Central memory CD8-positive, alpha-beta T cell (primary cell): ENCODE measurements at regions not wholly inside any gene's neighbourhood (a gene's known extent, or its start where the extent isn't known, plus 50 kb on each side); places are given as distances from the start of the nearest gene placed in this dataset.
A peak's percentile ranks its signal among the peaks of the same experiment; 100 is the strongest.
"Not testable (repeated sequence)": the region's sequence is repeated elsewhere in the genome, so short reads cannot be mapped to it uniquely, and the experiment has no call there.

Source experiments
- ATAC-seq: fragments of 150-1000 bp; cut with Tn5 transposase; replicated peaks from 2 replicates; pipeline ENCODE4 v1.10.0; 2022; ENCODE audit warnings: mild to moderate bottlenecking, moderate FRiP score, moderate number of reproducible peaks; ENCODE audit not compliant: poor library complexity, severe bottlenecking; ENCODE audit errors: extremely low read depth
- DNase-seq, 2 donors: peaks; one replicate each; pipeline ENCODE4 v3.0.0; 2021; ENCODE audit warnings: low spot score in 2 of 2
- H3K27ac Mint-ChIP-seq: one replicate; pipeline ENCODE4 v1.8.0; 2022; ENCODE audit warnings: low read depth, mild to moderate bottlenecking, moderate library complexity, mixed read lengths
- H3K27me3 Mint-ChIP-seq: one replicate; pipeline ENCODE4 v1.8.0; 2022; ENCODE audit warnings: mixed read lengths
- H3K36me3 Mint-ChIP-seq: one replicate; pipeline ENCODE4 v1.8.0; 2022; ENCODE audit warnings: mild to moderate bottlenecking, moderate library complexity, mixed read lengths; ENCODE audit not compliant: insufficient read depth
- H3K4me1 Mint-ChIP-seq: one replicate; pipeline ENCODE4 v1.8.0; 2022; ENCODE audit warnings: mixed read lengths
- H3K4me3 Mint-ChIP-seq: one replicate; pipeline ENCODE4 v1.8.0; 2022; ENCODE audit warnings: mild to moderate bottlenecking, moderate library complexity, mixed read lengths
- H3K9me3 Mint-ChIP-seq: one replicate; pipeline ENCODE4 v1.8.0; 2022; ENCODE audit warnings: mixed read lengths

- peaks cover 9% of the 10 kb centered on the region for H3K27me3 Mint-ChIP-seq
- no peak overlapping the region for H3K27ac Mint-ChIP-seq
- DNase-seq (no peak), ATAC-seq (no peak)
- H3K4me3 Mint-ChIP-seq, result no peak overlapping the region
- no peaks in the 10 kb centered on the region for H3K36me3 Mint-ChIP-seq
- no peaks in the 10 kb centered on the region for H3K9me3 Mint-ChIP-seq
- no peaks in the 10 kb centered on the region for H3K4me1 Mint-ChIP-seq
Measured at GRCh38 chr1:208962867-208963266, 620.6 kb upstream of the CAMK1G start.

DNA sequence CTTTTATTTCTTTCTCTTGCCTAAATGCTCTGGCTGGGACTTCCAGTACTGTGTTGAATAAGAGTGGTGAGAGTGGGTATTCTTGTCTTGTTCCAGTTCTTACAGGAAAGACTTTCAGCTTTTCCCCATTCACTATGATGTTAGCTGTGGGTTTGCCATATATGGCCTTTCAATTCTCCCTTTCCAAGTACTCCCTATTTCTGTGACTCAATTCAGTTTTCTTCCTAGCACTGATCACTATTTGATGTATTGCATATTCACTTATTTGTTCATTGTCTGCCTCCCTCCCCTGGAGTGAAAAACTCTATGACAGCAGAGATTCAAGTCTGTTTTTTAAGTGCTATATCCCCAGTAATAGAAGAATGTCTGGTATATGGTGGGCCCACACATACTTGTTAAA, 618.2 kb upstream of the CAMK1G start:
- Mint-ChIP-seq H3K4me3 (no peak overlapping the region), H3K4me1 (no peaks in the 10 kb centered on the region), H3K27ac (no peak overlapping the region), H3K9me3 (no peaks in the 10 kb centered on the region), H3K27me3 (peaks cover 33% of the 10 kb centered on the region), H3K36me3 (no peaks in the 10 kb centered on the region)
- DNase-seq (no peak), ATAC-seq (no peak)

DNA sequence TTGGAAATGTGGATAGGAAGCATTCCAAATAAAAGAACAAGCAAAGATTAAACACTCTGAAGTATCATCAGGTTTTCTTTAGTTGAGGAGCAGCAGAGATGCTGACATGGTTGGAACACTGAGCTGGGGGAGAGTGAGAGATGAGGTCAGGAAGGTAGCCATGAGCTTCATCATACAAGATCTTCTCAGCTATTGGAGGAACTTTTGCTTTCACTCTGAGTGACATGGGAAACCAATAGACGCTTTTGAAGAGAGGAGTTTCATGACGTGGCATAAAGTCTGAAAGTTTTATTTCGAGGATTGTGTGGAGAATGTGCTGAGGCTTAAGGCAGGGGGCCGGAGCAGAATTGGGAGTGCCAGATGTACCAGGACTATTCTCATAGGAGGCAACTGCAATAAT, 616.2 kb upstream of the CAMK1G start:
- Mint-ChIP-seq H3K4me1 (no peaks in the 10 kb centered on the region), H3K27me3 (peaks cover 36% of the 10 kb centered on the region), H3K9me3 (no peaks in the 10 kb centered on the region), H3K27ac (no peak overlapping the region), H3K36me3 (no peaks in the 10 kb centered on the region), H3K4me3 (no peak overlapping the region)
- DNase-seq, result no peak
- ATAC-seq, result no peak

GRCh38 chr1:208974717-208975116, 608.8 kb upstream of the CAMK1G start:
- H3K27ac Mint-ChIP-seq, result no peak overlapping the region
- peaks cover 9% of the 10 kb centered on the region for H3K27me3 Mint-ChIP-seq
- no peaks in the 10 kb centered on the region for H3K4me1 Mint-ChIP-seq
- H3K36me3 Mint-ChIP-seq, result no peaks in the 10 kb centered on the region
- no peak overlapping the region for H3K4me3 Mint-ChIP-seq
- DNase-seq (no peak), ATAC-seq (no peak)
- no peaks in the 10 kb centered on the region for H3K9me3 Mint-ChIP-seq

DNA sequence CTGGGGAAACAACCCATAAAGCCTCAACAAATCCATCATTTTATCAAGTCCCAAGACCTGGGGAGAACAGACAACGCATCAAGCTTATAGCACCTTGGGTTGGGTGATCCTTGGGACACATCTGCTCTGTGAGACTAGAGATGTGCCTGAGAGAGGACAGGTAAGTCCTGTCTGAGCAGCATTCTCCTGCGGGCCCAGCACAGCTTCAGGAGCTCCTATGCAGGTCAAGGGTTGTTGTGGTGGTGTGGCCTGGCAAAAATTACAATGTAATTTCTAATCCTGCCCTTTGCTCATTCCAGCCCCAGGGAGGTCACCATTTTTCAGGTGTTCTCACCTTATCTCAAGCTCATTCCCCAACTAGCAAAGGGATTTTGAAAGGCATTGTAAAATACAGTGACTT, 608.1 kb upstream of the CAMK1G start:
- H3K27ac Mint-ChIP-seq, result no peak overlapping the region
- H3K4me3 Mint-ChIP-seq, result no peak overlapping the region
- no peaks in the 10 kb centered on the region for H3K4me1 Mint-ChIP-seq
- peaks cover 2% of the 10 kb centered on the region for H3K27me3 Mint-ChIP-seq
- H3K9me3 Mint-ChIP-seq, result no peaks in the 10 kb centered on the region
- DNase-seq (no peak), ATAC-seq (no peak)
- no peaks in the 10 kb centered on the region for H3K36me3 Mint-ChIP-seq

DNA sequence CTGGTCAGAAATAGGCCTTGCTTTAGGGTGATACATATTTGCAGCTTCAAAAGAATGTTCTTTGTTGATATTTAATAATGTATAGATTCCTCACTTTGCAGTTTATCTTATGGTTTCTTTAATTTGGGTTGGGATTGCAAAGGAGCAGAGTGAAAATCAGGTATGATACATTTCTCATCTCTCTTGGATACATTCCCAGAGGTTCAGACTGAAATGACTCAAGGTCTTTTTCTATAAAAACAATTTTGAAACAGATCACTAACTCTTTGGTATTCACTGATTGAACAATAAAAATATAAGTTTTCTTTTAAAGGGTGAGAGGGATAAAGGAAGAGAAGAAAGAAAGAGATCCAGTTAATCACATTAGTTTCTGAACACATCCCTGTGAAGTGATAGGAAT, 606.5 kb upstream of the CAMK1G start:
- Mint-ChIP-seq H3K4me3 (no peak overlapping the region), H3K4me1 (no peaks in the 10 kb centered on the region), H3K27me3 (no peaks in the 10 kb centered on the region), H3K27ac (no peak overlapping the region), H3K9me3 (no peaks in the 10 kb centered on the region), H3K36me3 (no peaks in the 10 kb centered on the region)
- no peak for ATAC-seq
- no peak for DNase-seq

DNA sequence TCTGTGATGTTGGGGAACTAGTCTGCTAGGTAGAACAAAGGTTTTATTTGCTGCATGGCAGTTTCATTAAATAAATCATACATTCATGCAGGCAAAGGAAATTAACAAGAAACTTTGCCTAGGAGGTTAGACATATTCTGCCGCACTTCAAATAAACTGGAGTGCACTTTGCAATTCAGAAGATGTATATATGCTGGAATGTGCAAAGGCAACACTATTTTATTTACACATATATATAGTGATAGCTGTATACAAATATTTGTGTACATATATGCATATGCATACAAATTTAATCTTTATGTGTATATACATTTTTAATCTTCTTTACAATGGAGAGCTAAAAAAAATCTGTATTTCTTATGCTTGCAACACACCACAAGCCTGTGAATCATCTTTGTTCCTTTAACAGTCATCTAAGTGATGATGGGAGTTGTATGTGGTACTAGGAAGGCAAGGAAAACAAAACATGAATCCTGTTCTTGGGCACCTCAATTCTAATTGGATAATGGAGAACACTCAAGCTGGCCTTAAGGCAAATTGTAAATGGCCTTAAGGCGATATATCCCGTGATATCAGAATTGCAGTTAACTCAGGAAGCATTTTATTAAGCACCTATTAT, 605.8 kb upstream of the CAMK1G start:
- Mint-ChIP-seq H3K36me3 (no peaks in the 10 kb centered on the region), H3K4me1 (no peaks in the 10 kb centered on the region), H3K27ac (no peak overlapping the region), H3K27me3 (no peaks in the 10 kb centered on the region), H3K4me3 (no peak overlapping the region), H3K9me3 (no peaks in the 10 kb centered on the region)
- no peak for ATAC-seq
- DNase-seq, result no peak

GRCh38 chr1:208979776-208980175, 603.7 kb upstream of the CAMK1G start:
- Mint-ChIP-seq H3K4me1 (no peaks in the 10 kb centered on the region), H3K9me3 (no peaks in the 10 kb centered on the region), H3K27ac (no peak overlapping the region), H3K27me3 (no peaks in the 10 kb centered on the region), H3K4me3 (no peak overlapping the region), H3K36me3 (no peaks in the 10 kb centered on the region)
- ATAC-seq (no peak), DNase-seq (no peak)

GRCh38 chr1:208980605-208981004, 602.9 kb upstream of the CAMK1G start:
- H3K4me3 Mint-ChIP-seq, result no peak overlapping the region
- no peaks in the 10 kb centered on the region for H3K9me3 Mint-ChIP-seq
- no peaks in the 10 kb centered on the region for H3K4me1 Mint-ChIP-seq
- H3K36me3 Mint-ChIP-seq, result no peaks in the 10 kb centered on the region
- no peaks in the 10 kb centered on the region for H3K27me3 Mint-ChIP-seq
- ATAC-seq, result no peak
- H3K27ac Mint-ChIP-seq, result no peak overlapping the region
- no peak for DNase-seq

- no peak for DNase-seq
- Mint-ChIP-seq H3K4me3 (no peak overlapping the region), H3K36me3 (no peaks in the 10 kb centered on the region), H3K27me3 (no peaks in the 10 kb centered on the region), H3K4me1 (peaks cover 14% of the 10 kb centered on the region), H3K27ac (no peak overlapping the region), H3K9me3 (peaks cover 5% of the 10 kb centered on the region)
- no peak for ATAC-seq
Measured at GRCh38 chr1:208985231-208985630, 598.3 kb upstream of the CAMK1G start.

GRCh38 chr1:208988811-208989222, 594.7 kb upstream of the CAMK1G start:
- peaks cover 14% of the 10 kb centered on the region for H3K4me1 Mint-ChIP-seq
- H3K4me3 Mint-ChIP-seq, result peak overlapping the region; percentile 77
- peaks cover 14% of the 10 kb centered on the region for H3K27me3 Mint-ChIP-seq
- H3K36me3 Mint-ChIP-seq, result no peaks in the 10 kb centered on the region
- peak overlapping the region; percentile 89 for H3K27ac Mint-ChIP-seq
- DNase-seq (no peak), ATAC-seq (peak; percentile 81)
- H3K9me3 Mint-ChIP-seq, result peaks cover 5% of the 10 kb centered on the region

- peaks cover 5% of the 10 kb centered on the region for H3K9me3 Mint-ChIP-seq
- H3K4me3 Mint-ChIP-seq, result no peak overlapping the region
- no peak overlapping the region for H3K27ac Mint-ChIP-seq
- no peaks in the 10 kb centered on the region for H3K36me3 Mint-ChIP-seq
- peaks cover 14% of the 10 kb centered on the region for H3K4me1 Mint-ChIP-seq
- DNase-seq (no peak), ATAC-seq (no peak)
- peaks cover 23% of the 10 kb centered on the region for H3K27me3 Mint-ChIP-seq
Measured at GRCh38 chr1:208990456-208990855, 593.1 kb upstream of the CAMK1G start.

DNA sequence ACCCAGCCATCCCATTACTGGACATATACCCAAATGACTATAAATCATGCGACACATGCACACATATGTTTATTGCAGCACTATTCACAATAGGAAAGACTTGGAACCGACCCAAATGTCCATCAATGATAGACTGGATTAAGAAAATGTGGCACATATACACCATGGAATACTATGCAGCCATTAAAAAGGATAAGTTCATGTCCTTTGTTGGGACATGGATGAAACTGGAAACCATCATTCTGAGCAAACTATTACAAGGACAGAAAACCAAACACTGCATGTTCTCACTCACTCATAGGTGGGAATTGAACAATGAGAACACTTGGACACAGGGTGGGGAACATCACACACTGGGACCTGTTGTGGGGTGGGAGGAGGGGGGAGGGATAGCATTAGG, 586.5 kb upstream of the CAMK1G start:
- not testable (repeated sequence) for H3K4me3 Mint-ChIP-seq, H3K9me3 Mint-ChIP-seq, H3K36me3 Mint-ChIP-seq, ATAC-seq, H3K4me1 Mint-ChIP-seq, DNase-seq, H3K27ac Mint-ChIP-seq
- peaks cover 15% of the 10 kb centered on the region for H3K27me3 Mint-ChIP-seq
